Erythroblast (primary cell): ENCODE measurements at regions not wholly inside any gene's neighbourhood (a gene's known extent, or its start where the extent isn't known, plus 50 kb on each side); places are given as distances from the start of the nearest gene placed in this dataset.

Experiments used
- GATA1 ChIP-seq: IDR thresholded peaks from 2 replicates; pipeline ENCODE4 v1.6.1; 2011; ENCODE audit warnings: low read depth, mild to moderate bottlenecking, control low read depth, low read length, moderate library complexity
- POLR2A ChIP-seq: IDR thresholded peaks from 2 replicates; pipeline ENCODE4 v1.6.1; 2011; ENCODE audit warnings: mild to moderate bottlenecking, low read length

- TF ChIP-seq POLR2A = no peak
- no peak for TF ChIP-seq GATA1
These were observed 124.2 kb upstream of the OLFM3 start for GRCh38 chr1:102120910-102121309.
